ENCODE measurements at regions not wholly inside any gene's neighbourhood (a gene's known extent, or its start where the extent isn't known, plus 50 kb on each side); places are given as distances from the start of the nearest gene placed in this dataset.

DNA sequence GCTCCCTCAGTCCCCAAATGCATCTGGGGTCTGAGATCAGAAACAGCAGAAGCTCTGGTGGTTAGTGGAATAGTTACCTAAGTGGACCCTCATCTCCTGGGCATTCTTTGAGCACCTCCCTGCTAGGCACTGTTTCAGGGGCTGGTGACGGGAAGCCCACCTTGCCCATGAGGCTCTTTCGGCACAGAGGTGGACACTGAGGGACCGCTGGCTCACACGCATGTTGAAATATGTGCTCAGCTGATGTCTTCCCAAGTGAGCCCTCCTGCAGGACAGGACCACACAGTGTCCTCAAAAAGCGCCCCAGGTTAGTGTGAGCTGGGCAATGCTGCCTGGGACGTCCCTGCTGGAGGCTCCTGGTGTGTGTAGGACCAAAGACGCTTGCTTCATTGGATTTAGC is 1379.9 kb downstream of the TBC1D22A start:
- WGBS, 5 donors, result 80 to 91% (median 85%) methylated on average over 3 to 7 of the region's 7 CpGs
- peaks cover 0 to 41% (median 0%) of the 10 kb centered on the region in 3 donors for H3K27me3 ChIP-seq
- no peak for DNase-seq
- H3K27ac ChIP-seq, result no peak overlapping the region
- H3K4me1 ChIP-seq, result no peaks in the 10 kb centered on the region
- H3K4me3 ChIP-seq, result no peak overlapping the region
- TF ChIP-seq, protein P1, sequence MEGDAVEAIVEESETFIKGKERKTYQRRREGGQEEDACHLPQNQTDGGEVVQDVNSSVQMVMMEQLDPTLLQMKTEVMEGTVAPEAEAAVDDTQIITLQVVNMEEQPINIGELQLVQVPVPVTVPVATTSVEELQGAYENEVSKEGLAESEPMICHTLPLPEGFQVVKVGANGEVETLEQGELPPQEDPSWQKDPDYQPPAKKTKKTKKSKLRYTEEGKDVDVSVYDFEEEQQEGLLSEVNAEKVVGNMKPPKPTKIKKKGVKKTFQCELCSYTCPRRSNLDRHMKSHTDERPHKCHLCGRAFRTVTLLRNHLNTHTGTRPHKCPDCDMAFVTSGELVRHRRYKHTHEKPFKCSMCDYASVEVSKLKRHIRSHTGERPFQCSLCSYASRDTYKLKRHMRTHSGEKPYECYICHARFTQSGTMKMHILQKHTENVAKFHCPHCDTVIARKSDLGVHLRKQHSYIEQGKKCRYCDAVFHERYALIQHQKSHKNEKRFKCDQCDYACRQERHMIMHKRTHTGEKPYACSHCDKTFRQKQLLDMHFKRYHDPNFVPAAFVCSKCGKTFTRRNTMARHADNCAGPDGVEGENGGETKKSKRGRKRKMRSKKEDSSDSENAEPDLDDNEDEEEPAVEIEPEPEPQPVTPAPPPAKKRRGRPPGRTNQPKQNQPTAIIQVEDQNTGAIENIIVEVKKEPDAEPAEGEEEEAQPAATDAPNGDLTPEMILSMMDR (IDR thresholded peaks at IDR 0.05), result no peak
- no peak for TF ChIP-seq POLR2A (IDR thresholded peaks at IDR 0.05)
- no peaks in the 10 kb centered on the region for H3K9me3 ChIP-seq
- intact Hi-C loops (cut with DNase I; ENCODE audit: low total_unique reads), result no loop called here
- no peaks in the 10 kb centered on the region for H3K36me3 ChIP-seq

DNA sequence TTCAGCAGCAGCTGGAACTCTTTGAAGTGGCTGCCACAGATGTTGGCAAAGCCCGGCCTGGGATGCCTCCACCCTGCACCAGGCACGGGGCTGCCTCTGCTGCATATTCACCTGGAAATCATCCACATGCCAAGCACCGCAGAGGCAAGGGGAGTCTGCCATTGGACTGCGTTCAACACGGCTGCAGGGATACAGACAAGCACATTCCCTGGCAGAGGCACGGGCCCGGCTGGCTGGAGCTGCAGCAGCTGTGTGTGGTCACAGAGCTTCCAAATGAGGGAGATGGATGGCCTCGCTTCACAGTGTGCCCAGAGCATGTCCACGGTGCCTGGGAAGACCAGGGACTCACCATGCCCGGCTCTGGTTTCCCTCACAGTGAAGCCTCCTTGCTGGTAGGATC is 1378.9 kb downstream of the TBC1D22A start:
- intact Hi-C loops (cut with DNase I; ENCODE audit: low total_unique reads), result no loop called here
- no peaks in the 10 kb centered on the region for H3K4me1 ChIP-seq
- no peaks in the 10 kb centered on the region for H3K9me3 ChIP-seq
- TF ChIP-seq POLR2A (IDR thresholded peaks at IDR 0.05), result no peak
- no peak for TF ChIP-seq POLR2AphosphoS5 (IDR thresholded peaks at IDR 0.05)
- TF ChIP-seq EP300 (IDR thresholded peaks at IDR 0.05), result no peak
- TF ChIP-seq, protein P1 (IDR thresholded peaks at IDR 0.05), result no peak
- no peak overlapping the region for H3K4me3 ChIP-seq
- peaks cover 0 to 30% (median 0%) of the 10 kb centered on the region in 3 donors for H3K27me3 ChIP-seq
- H3K36me3 ChIP-seq, result no peaks in the 10 kb centered on the region
- H3K27ac ChIP-seq, result no peak overlapping the region
- peak in 1 of 2 donors; percentile 65 for DNase-seq
- 49 to 69% (median 60%) methylated on average over 6 to 10 of the region's 10 CpGs for WGBS, 5 donors

DNA sequence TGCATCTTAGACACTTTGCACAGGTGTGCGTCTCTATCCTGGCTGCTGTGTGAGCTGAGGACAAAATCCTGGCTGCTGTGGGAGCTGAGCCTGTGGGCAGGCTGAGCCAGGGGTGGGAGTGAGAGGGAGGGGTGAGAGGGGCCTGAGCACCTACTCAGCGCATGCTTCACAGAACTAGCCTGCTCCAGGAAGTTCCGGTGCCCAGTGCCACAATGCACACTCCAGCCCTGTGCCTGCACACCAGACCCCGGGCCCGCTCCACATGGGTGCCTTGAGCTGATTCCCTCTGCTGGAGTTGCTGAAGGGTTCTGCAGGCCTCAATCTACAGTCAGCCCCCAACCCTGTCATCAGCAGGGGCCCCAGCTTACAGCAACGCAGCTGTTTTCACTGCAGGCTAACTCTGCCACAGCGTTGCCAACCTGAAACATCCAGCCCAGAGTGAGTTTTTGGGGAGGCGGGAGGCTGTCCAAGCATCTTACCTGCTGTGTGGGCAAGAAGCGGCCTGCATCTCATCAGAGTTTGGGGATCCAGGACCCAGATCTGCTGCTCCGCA is 1377.9 kb downstream of the TBC1D22A start:
- intact Hi-C loops (cut with DNase I; ENCODE audit: low total_unique reads), result no loop called here
- no peak for DNase-seq
- no peaks in the 10 kb centered on the region for H3K9me3 ChIP-seq
- no peaks in the 10 kb centered on the region for H3K36me3 ChIP-seq
- TF ChIP-seq EP300 (IDR thresholded peaks at IDR 0.05), result no peak
- no peak for TF ChIP-seq POLR2AphosphoS5 (IDR thresholded peaks at IDR 0.05)
- TF ChIP-seq, protein P1 (IDR thresholded peaks at IDR 0.05), result no peak
- TF ChIP-seq POLR2A (IDR thresholded peaks at IDR 0.05), result no peak
- 75 to 91% (median 84%) methylated on average over 3 to 10 of the region's 10 CpGs for WGBS, 5 donors
- H3K4me3 ChIP-seq, result no peak overlapping the region
- peaks cover 0 to 20% (median 0%) of the 10 kb centered on the region in 3 donors for H3K27me3 ChIP-seq
- no peak overlapping the region for H3K27ac ChIP-seq
- H3K4me1 ChIP-seq, result no peaks in the 10 kb centered on the region

DNA sequence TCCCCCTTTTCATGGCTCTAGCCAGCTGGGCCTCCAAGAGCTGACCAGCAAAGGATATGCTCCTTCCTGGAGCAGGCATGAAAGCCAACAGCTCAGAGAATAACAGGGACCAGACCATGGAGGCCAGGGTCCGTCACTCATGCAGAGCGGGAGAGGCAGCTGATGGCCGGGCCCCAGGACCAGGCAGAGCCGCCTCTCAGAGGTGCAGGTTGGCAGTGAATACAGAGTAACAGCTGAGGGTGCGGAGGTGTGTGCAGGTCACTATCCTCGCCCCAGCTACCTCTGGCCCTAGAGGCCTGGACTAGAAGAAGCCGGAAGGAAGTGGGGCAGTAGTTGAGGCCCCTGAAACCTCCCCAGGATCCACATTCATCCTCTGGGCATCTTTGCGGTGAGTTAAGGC is 1377.3 kb downstream of the TBC1D22A start:
- Histone ChIP-seq H3K36me3 (no peaks in the 10 kb centered on the region), H3K9me3 (no peaks in the 10 kb centered on the region), H3K4me3 (no peak overlapping the region), H3K27ac (no peak overlapping the region), H3K27me3 (peaks cover 0 to 15% (median 0%) of the 10 kb centered on the region in 3 donors), H3K4me1 (no peaks in the 10 kb centered on the region)
- intact Hi-C loops (cut with DNase I; ENCODE audit: low total_unique reads), result no loop called here
- DNase-seq, result no peak
- 84 to 93% (median 90%) methylated on average over 5 to 8 of the region's 8 CpGs for WGBS, 5 donors
- TF ChIP-seq EP300 (IDR thresholded peaks at IDR 0.05) (no peak), POLR2A (IDR thresholded peaks at IDR 0.05) (no peak), POLR2AphosphoS5 (IDR thresholded peaks at IDR 0.05) (no peak)
- TF ChIP-seq, protein P1 (IDR thresholded peaks at IDR 0.05), result no peak
